NCI-H2227 (cell line): ENCODE measurements at regions not wholly inside any gene's neighbourhood (a gene's known extent, or its start where the extent isn't known, plus 50 kb on each side); places are given as distances from the start of the nearest gene placed in this dataset.
A peak's percentile ranks its signal among the peaks of the same experiment; 100 is the strongest.

ENCODE experiments used
- DNase-seq: peaks from one replicate; lab custom pipeline; 2025; ENCODE audit not compliant: unreplicated experiment; lab: John Stamatoyannopoulos, UW

DNA sequence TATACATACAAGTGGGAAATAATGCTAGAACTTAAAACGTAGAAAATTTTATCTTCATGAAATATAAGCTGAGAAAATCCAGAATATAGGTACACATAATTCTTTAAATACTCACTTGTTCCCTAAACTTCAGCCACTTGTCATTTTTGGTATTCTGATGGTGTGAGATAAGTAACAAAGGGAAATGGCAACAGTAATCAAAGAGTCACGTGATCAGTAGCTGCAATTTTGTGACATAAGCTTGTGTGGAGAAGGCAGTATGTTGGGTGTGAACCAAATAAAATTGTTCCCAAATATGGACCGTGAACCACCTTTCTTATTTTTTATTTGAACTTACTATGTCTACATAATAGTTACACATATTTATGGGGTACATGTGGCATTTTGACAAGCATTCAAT lies 650.3 kb upstream of the ADARB2 start:
- DNase-seq: no peak

DNA sequence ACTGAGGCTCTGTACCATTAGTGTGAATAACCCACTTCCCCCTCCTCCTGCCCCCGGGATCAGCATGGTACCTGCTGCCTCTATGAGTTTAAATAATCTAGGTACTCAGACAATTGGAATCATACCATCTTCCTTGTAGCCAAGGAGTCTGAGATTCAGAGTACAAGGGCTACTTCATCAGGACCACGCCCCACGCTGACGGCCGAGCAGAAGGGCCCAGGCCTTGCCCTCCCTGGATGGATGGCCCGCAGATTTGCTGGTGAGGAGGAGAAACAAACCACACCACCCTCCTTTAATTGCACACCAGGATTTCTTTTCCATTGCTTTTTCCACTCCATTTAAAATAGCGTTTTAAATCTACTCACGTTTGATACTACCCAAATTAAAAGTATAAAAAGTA lies 649.9 kb upstream of the ADARB2 start:
- no peak for DNase-seq

DNA sequence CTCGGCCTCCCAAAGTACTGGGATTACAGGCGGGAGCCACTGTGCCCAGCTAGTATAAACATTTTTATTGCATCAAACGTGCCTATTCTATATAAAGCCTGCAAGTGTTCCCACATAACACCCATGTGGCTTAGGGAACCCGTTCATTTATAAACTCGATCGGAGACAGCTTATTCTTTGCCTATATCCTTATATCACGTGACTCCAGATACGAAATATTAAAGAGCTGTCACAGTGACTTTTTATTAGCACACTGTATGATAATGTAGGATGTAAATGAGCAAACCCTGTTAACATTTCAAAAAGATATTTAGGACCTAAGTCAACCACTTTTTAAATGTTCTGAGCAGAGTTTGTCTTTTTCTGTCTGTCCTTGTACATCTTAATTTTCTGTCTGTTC lies 642.9 kb upstream of the ADARB2 start:
- DNase-seq: no peak

DNA sequence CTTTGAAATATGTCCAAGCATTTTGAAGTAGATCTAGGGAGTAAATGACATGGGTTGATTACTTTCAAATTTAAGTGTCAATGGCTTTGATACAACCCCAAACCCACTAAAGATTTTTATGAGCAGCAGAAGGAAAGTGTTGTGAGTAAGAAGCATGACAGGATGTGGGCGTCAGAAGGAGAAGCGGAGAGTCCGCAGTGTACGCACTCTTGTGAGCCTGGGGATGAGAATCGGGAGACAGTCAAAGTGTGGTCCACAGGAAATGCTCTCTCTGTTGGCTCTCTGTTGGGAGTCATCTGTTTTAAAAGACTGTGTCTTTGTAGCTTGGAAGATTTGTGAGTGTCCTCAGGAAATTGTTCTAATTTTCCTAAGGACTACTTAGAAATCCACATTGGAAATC lies 629.8 kb upstream of the ADARB2 start:
- no peak for DNase-seq

DNA sequence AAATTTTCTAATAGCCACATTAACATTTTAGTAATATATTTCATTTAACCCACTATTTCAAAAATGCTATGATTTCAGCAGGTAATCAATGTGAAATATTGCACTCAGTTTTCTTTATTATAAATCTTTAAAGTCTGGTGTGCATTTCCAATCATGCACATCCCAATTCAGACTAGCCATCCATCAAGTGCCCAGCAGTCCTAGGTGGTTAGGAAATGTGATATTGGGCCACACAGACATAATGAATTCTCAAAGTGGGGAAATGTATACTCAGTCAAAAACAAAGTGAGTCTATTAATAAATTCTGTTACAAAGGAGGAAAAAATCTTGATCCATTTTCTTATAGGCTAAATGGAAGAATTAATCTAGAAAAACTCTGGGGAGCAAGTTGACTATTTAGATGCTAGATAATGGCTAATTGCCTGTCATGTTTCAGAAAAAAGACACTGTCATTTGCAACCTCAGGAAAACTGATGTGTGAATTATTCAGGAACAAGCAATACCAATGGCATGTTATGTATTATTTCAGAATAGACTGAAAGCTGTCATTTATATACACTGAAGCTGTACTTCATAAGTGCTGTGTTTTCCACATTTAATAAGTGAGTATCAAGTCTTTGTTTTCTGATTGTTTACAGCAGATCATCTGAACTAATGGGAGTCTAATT lies 629.1 kb upstream of the ADARB2 start:
- DNase-seq: no peak

DNA sequence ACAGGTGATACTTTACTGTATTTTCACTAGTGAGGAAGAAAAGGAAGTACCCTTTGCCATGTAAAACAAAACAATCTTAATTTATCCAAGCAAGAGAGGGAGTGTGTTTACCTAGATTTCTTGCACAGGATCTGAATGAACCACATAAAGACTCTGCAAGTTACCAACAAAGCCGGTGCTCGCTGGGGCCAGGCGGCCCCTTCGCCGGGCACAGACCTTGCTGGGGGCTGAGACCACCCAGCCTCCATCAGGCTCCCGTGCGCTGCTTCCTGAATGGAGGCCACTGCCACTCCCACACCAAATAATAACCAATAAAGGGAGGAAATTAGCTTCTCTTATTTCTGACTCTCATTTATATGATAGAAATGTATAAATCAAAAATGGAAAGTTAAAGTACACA lies 625.0 kb upstream of the ADARB2 start:
- DNase-seq: no peak

DNA sequence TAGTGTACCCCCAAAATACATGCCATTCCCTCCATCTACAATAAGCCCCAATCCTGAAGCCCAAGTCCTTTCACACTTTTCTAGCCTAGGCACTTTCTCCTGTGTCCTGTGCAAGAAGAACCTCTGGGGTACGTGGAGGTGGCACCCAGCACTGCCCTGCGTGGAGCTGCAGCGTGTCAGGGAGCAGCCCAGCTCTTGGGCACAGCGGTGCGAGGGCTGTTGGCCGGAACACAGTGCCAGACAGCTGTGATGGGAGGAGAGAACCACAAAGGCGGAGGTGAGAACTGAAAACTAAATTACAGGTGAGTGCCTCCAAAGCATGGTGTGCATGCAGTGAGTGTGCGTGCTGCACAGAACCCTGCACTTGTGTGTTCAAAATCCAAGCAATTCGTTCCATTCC lies 621.3 kb upstream of the ADARB2 start:
- DNase-seq: no peak

DNA sequence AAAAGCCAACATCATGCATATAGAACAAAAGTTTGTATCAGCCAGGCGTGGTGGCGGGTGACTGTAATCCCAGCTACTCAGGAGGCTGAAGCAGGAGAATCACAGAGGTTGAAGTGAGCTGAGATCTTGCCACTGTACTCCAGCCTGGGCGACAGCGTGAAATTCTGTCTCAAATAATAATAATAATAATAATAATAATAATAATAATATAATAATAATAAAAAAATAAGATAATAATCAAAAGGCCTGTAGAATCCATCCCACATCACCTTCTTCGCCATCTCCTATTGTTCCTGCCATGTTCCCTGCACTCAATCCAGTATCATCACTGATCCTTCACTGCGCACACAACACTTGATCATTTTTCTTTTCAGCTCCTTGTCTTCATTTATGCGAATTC lies 619.3 kb upstream of the ADARB2 start:
- no peak for DNase-seq

DNA sequence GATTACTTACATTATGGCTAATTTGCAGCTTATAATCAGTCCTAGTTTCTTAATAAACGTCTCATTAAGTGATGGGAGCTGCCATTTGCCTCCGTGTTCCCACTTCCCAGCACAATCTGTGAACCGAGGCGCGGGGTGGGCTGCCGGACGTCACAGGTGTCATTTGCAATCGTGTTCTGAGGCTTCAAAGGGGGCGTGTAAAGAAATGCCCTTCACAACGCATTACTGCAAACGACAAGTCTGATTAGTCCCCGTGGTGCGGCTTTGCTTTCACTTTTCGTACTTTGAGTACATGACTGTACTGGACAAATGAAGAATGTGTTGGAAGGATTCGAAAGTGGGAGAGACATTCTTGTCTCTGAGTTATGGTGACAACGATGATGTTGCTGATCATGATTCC lies 614.2 kb upstream of the ADARB2 start:
- DNase-seq: no peak

DNA sequence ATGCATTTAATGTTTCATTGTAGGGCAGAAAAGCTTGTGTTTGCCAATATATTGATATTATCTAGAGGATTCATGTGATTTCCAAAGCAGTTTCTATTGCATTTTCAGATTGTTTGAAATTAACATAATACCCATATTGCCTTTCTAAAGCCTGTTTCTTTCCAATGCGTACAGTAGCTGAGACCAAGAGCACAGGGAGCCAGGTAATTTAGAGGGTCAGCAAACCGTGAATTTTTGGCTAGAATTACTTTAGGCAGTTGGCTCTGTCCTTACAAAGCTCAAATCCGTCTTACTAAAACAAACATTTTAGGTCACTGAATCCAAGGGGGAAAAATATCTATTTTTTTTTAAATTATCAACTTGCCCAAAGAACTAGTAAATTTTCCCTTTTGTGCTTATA lies 604.9 kb upstream of the ADARB2 start:
- no peak for DNase-seq

DNA sequence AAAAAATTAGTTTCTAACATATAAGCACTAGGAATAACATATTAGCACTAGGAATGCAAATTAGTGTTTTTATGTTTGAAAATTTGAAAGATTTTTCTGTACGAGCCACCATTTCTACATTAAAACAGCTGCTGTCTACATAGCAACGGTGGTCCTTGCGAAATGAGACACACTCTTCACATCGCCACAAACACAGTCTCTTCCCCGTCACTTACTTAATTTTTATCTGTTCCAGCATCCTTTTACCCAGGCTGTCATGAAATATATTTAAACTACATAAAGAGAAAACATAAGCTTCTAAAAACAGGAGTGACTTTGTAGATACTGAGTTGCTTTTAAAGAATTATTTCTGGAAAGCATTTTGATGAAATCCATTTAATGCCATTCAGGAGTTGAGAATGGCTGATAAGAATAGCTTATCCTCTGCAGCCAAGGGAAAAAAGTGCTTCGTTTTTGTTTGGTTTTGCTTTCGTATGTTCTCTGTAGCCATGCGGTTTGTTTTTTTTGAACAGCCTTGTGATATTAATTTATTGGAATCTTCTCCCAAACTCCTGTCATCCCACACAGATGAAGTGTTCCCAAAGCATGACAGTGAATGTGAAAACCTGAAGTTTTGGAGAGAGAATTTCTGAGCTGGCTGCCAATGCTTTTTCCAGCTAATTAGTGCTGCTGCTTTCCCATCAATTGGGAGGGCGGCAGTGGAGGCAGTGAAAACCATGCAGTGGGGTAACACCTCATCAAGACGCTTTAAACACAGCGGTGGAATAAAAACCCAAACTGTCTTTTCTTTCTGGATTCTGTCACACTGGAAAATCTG lies 603.7 kb upstream of the ADARB2 start:
- DNase-seq: no peak

DNA sequence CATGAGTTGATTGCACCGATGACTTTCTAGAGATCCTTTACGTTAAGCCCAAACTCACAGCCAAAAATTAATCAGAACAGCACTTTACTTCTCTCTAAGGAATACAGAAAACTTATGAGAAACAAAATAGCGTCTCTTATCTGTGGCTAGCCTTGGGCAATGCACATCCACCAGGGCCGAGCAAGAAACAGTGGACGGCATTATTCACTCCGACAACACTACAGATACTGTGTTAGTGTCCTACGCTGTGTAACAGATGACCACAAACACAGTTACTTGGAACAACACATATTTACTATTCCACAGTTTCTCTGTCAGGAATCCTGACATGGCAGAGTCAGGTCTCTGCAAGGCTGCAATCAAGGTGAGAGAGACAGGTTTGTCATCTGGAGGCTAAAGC lies 598.3 kb upstream of the ADARB2 start:
- DNase-seq: no peak

DNA sequence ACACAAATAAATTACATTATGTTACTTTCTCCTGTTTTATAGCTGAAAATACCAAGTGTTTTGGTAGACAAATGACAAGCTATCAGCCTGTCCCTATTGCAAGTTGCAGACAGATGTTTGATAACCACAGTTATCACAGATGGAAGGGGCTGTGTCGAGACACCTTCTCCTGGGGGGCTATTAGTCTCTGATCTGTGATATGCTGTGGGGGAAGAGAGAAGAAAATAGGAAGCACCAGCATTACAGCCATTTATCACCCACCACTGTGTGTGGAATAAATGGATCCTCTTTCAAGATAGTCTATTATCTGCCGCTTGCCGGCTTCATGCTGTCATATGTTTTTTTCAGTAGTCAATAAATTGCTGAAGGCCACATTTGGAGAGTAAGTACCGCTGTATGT lies 597.2 kb upstream of the ADARB2 start:
- no peak for DNase-seq

DNA sequence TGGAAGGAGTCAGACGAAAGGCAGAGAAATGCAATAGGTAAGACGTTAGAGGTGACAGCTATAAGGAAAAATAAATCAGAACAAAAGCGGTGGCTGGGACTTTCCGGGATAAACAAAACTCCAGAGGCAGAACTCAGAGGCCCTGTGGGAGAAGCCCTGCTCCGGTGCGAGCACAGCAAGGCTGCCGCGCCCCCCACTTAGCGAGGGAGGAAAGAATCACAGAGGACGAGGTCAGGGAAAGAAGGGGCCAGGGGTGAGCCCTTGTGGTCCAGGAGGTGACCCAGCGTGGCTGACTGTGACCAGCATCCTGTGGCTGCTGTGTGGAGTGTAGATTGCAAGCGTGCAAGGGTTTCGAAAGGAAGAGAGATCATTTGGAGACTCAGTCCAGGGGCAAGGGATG lies 591.8 kb upstream of the ADARB2 start:
- DNase-seq: no peak

DNA sequence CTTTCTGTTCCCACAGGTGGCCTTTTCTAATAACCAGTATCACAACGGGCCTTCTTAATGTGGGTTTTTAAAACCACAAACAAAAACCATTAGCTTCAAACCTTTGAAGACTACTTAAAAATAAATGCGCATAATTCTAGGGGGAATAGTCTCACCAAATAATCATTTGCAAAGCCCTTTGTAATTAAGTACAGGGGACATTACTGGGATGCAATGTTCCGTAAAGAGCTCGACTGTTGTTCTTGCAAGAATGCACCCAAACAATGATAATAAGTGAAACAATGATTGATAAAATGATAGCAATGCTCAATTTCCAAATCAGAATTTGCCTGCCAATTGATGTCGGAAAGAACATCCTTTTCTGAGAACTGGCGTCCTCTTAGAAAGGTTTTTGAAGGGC lies 589.1 kb upstream of the ADARB2 start:
- DNase-seq: no peak

DNA sequence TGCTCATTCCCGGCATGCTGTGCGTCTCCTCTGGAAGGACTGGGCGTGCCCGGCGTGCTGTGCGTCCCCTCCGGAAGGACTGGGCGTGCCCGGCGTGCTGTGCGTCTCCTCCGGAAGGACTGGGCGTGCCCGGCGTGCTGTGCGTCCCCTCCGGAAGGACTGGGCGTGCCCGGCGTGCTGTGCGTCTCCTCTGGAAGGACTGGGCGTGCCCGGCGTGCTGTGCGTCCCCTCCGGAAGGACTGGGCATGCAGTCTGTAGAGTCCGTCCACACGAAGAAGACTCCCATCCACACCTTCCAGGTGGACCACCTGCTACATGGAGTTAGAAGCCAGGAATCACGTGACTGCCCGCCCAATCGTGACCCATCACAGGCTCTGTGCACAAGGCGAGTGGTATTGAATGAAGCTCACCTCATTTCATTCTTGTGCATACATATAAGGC lies 577.7 kb upstream of the ADARB2 start:
- peak; percentile 70 for DNase-seq

DNA sequence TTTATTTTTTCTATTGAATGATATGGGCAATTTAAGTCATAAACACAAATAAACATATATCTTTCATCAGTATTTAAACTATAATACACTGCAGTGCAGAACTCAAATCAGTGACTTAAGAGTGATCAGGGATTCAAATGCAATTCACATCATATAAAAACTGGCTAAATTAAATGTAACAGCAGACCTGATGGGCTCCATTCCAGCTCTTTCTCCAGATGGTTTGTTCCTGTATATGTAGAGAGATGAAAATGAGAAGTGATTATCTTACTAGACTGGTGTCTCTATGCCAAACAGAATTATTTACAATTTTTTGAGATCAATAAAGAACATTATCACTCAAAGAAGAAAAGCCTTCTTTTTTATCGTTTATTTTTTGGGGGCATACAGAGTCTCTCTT lies 568.8 kb upstream of the ADARB2 start:
- no peak for DNase-seq

DNA sequence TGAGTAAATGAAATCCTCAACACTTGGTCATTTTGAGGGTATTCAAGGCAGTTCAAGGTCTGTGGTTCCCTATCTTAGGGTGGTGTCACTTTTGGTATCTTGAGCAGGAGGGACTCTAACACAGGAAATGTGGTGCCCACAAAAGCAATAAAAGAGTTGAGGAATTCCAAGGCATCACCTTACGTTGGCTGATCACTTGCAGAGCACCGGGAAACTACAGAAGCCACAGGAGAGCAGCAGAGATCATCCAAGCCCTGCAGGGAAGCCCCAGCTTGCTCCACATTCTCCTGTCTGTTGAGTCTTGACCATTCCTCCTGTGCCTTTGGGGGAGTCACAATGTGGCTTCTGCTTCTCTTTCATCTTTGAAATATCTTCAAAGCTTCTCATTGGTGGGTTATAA lies 565.8 kb upstream of the ADARB2 start:
- DNase-seq: no peak

DNA sequence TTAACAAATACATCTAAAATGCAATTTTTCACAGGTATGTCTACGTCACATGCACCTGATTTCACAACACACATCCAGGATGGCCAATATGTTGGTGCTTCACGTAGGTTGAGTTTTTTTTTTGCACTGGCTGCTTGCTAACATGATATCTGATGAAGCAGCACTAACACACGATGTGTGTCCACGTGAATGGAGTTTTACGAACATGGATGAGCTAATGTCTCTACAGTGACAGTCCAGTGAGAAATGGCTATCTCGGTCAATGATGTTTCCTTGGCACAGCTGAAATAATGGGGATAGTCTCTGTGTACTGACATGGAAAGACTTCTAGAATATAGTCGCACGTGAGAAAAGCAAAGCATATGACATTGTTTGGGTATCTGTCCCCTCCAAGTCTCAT lies 563.9 kb upstream of the ADARB2 start:
- no peak for DNase-seq

DNA sequence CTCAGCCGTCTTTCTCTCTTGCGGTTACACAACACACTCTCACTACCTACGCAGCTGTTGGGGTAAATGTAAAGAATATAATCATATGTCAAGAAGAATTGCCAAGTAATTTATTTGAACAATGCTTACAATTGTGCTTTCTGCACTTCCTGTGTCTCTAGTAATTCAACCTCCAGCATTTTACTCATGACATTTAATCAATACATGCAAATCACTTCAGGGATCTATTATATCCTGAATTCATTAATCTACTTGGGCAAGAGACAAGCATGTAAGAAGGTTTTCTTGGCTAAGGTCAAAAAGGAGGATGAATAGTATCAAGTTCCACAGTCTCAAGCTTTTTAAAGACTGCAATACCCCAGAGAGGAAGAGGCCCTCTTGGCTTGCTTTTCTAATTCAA lies 562.9 kb upstream of the ADARB2 start:
- DNase-seq: no peak

DNA sequence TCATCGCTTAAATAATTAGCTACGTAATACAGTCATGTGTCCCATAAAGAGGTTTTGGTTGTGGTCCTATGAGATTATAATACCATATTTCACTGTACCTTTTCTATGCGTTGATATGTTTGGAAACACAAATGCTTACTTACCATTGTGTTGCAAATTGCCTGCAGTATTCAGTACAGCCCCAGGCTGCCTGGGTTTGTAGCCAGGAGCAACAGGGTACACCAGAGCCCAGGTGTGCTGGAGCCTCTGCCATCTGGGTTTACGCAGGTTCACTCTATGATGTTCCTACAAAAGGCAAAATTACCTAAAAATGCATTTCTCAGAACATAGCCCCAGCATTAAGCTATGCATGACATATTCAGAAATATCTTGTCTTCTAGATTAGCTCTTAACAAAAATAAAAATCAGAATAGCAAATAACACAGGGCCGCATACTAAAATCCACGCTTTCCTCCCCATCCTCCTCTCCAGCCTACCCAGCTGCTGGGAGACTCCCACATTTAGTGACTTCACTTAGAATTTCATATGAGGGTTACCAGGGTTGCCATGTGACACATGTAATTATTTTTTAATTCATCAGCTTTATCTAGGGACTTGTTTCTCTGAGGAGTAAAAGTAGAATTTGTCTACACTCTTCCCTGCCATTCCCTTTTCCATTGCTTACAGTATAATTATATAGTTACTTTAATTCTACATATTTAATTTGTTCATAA lies 559.0 kb upstream of the ADARB2 start:
- DNase-seq: no peak

DNA sequence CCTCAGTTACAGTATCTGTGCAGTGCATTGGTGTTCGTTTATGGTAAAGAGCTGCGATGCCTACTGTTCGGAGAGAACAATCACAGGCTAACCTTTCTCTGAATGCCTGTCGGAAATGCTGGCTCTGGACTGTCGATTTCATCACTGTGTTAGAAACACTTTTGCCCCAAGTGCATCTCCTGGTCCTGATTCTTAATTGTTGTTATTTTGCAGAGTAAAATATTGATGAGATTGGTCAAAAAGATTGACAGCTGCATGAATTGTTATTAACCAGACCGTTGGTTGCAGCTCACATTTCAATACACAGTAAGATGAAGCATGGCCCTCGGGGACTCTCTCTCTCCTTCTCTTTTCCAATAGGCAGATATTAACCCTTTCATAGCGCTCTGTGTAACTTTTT lies 557.4 kb upstream of the ADARB2 start:
- DNase-seq: no peak
